ENCODE measurements at regions not wholly inside any gene's neighbourhood (a gene's known extent, or its start where the extent isn't known, plus 50 kb on each side); places are given as distances from the start of the nearest gene placed in this dataset.

GRCh38 chr1:238474263-238474662 is 583.5 kb upstream of the ZP4 start:
- no peaks in the 10 kb centered on the region for H3K79me2 ChIP-seq (ENCODE audit: insufficient read depth, low read depth, low read length)
- ChIA-PET CTCF (ENCODE audit: unreplicated experiment) (no interaction called here), POLR2A (no interaction called here)
- H4K20me1 ChIP-seq (ENCODE audit: insufficient read depth, low read length) = no peaks in the 10 kb centered on the region
- H2AFZ ChIP-seq (ENCODE audit: low read length) = no peak overlapping the region
- TF ChIP-seq EZH2phosphoT487 (IDR thresholded peaks at IDR 0.05; ENCODE audit: borderline replicate concordance, low read depth, low read length) = no peak
- TF ChIP-seq CTCF (conservative IDR thresholded peaks at IDR 0.05; ENCODE audit: low read length) = no peak
- DNase-seq (ENCODE audit: low spot score) = no peak
- intact Hi-C loops (cut with micrococcal nuclease; ENCODE audit: unreplicated experiment) = no loop called here
- H3K9me3 ChIP-seq (ENCODE audit: low read length) = no peaks in the 10 kb centered on the region
- no TSS peak for BruUV-seq (replicated peaks)
- H3K4me2 ChIP-seq (ENCODE audit: low read length) = no peak overlapping the region
- H3K9me2 ChIP-seq (ENCODE audit: insufficient read depth, low read length) = no peaks in the 10 kb centered on the region
- H3K27ac ChIP-seq (ENCODE audit: low read depth, low read length, poor library complexity, severe bottlenecking) = no peak overlapping the region
- H3K4me1 ChIP-seq (ENCODE audit: insufficient read depth, low read length, poor library complexity, severe bottlenecking) = no peaks in the 10 kb centered on the region
- no peak overlapping the region for H3K4me3 ChIP-seq (ENCODE audit: low read depth, low read length, poor library complexity, severe bottlenecking)
- H3K36me3 ChIP-seq (ENCODE audit: insufficient read depth, low read length) = no peaks in the 10 kb centered on the region

- no peak overlapping the region for H3K4me2 ChIP-seq (ENCODE audit: low read length)
- no peaks in the 10 kb centered on the region for H3K4me1 ChIP-seq (ENCODE audit: insufficient read depth, low read length, poor library complexity, severe bottlenecking)
- no peak overlapping the region for H2AFZ ChIP-seq (ENCODE audit: low read length)
- no peak overlapping the region for H3K4me3 ChIP-seq (ENCODE audit: low read depth, low read length, poor library complexity, severe bottlenecking)
- POLR2A ChIA-PET = interaction anchor here (0.8 kb wide), 1 partner anchor 11 kb away, joined by 3 read pairs; no protein-coding TSS in a partner anchor
- intact Hi-C loops (cut with micrococcal nuclease; ENCODE audit: unreplicated experiment) = no loop called here
- H3K79me2 ChIP-seq (ENCODE audit: insufficient read depth, low read depth, low read length) = no peaks in the 10 kb centered on the region
- no peaks in the 10 kb centered on the region for H3K9me2 ChIP-seq (ENCODE audit: insufficient read depth, low read length)
- TF ChIP-seq EZH2phosphoT487 (IDR thresholded peaks at IDR 0.05; ENCODE audit: borderline replicate concordance, low read depth, low read length) = no peak
- no peak for TF ChIP-seq CTCF (conservative IDR thresholded peaks at IDR 0.05; ENCODE audit: low read length)
- no peaks in the 10 kb centered on the region for H4K20me1 ChIP-seq (ENCODE audit: insufficient read depth, low read length)
- no TSS peak for BruUV-seq (replicated peaks)
- no peak overlapping the region for H3K27ac ChIP-seq (ENCODE audit: low read depth, low read length, poor library complexity, severe bottlenecking)
- no peak for DNase-seq (ENCODE audit: low spot score)
- CTCF ChIA-PET (ENCODE audit: unreplicated experiment) = no interaction called here
- no peaks in the 10 kb centered on the region for H3K9me3 ChIP-seq (ENCODE audit: low read length)
- H3K36me3 ChIP-seq (ENCODE audit: insufficient read depth, low read length) = no peaks in the 10 kb centered on the region
These were observed 578.5 kb upstream of the ZP4 start for GRCh38 chr1:238469146-238469631.

GRCh38 chr1:238468068-238468467 is 577.3 kb upstream of the ZP4 start:
- DNase-seq (ENCODE audit: low spot score) = no peak
- Histone ChIP-seq H3K36me3 (ENCODE audit: insufficient read depth, low read length) (no peaks in the 10 kb centered on the region), H3K9me3 (ENCODE audit: low read length) (no peaks in the 10 kb centered on the region), H3K79me2 (ENCODE audit: insufficient read depth, low read depth, low read length) (no peaks in the 10 kb centered on the region), H3K4me3 (ENCODE audit: low read depth, low read length, poor library complexity, severe bottlenecking) (no peak overlapping the region), H3K9me2 (ENCODE audit: insufficient read depth, low read length) (no peaks in the 10 kb centered on the region), H2AFZ (ENCODE audit: low read length) (no peak overlapping the region), H3K4me2 (ENCODE audit: low read length) (no peak overlapping the region), H3K27ac (ENCODE audit: low read depth, low read length, poor library complexity, severe bottlenecking) (no peak overlapping the region), H4K20me1 (ENCODE audit: insufficient read depth, low read length) (no peaks in the 10 kb centered on the region), H3K4me1 (ENCODE audit: insufficient read depth, low read length, poor library complexity, severe bottlenecking) (no peaks in the 10 kb centered on the region)
- TF ChIP-seq CTCF (conservative IDR thresholded peaks at IDR 0.05; ENCODE audit: low read length) = no peak
- no peak for TF ChIP-seq EZH2phosphoT487 (IDR thresholded peaks at IDR 0.05; ENCODE audit: borderline replicate concordance, low read depth, low read length)
- CTCF ChIA-PET (ENCODE audit: unreplicated experiment) = no interaction called here
- intact Hi-C loops (cut with micrococcal nuclease; ENCODE audit: unreplicated experiment) = no loop called here
- BruUV-seq (replicated peaks) = no TSS peak
- POLR2A ChIA-PET = no interaction called here

Data from OCI-LY7 (cell line).